ENCODE measurements at regions not wholly inside any gene's neighbourhood (a gene's known extent, or its start where the extent isn't known, plus 50 kb on each side); places are given as distances from the start of the nearest gene placed in this dataset.

GRCh38 chrX:17923546-17923945 lies 62.4 kb upstream of the RAI2 start:
- TF ChIP-seq, protein P1, sequence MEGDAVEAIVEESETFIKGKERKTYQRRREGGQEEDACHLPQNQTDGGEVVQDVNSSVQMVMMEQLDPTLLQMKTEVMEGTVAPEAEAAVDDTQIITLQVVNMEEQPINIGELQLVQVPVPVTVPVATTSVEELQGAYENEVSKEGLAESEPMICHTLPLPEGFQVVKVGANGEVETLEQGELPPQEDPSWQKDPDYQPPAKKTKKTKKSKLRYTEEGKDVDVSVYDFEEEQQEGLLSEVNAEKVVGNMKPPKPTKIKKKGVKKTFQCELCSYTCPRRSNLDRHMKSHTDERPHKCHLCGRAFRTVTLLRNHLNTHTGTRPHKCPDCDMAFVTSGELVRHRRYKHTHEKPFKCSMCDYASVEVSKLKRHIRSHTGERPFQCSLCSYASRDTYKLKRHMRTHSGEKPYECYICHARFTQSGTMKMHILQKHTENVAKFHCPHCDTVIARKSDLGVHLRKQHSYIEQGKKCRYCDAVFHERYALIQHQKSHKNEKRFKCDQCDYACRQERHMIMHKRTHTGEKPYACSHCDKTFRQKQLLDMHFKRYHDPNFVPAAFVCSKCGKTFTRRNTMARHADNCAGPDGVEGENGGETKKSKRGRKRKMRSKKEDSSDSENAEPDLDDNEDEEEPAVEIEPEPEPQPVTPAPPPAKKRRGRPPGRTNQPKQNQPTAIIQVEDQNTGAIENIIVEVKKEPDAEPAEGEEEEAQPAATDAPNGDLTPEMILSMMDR (IDR thresholded peaks at IDR 0.05; ENCODE audit: insufficient read depth, low read length, poor library complexity, severe bottlenecking): no peak
- TF ChIP-seq EZH2phosphoT487 (conservative IDR thresholded peaks at IDR 0.05; ENCODE audit: low read length): no peak

Data from SU-DHL-6 (cell line).